DND-41 (cell line): ENCODE measurements at regions not wholly inside any gene's neighbourhood (a gene's known extent, or its start where the extent isn't known, plus 50 kb on each side); places are given as distances from the start of the nearest gene placed in this dataset.

Experiments used
- EZH2 ChIP-seq: IDR thresholded peaks from 3 replicates; pipeline ENCODE4 v1.6.1; 2012; ENCODE audit warnings: borderline replicate concordance, low read depth, mild to moderate bottlenecking, moderate library complexity, low read length, inconsistent platforms; ENCODE audit not compliant: severe bottlenecking
- TF ChIP-seq, protein P1 (sequence below): IDR thresholded peaks from 2 replicates; pipeline ENCODE4 v1.5.1; 2012; ENCODE audit warnings: borderline replicate concordance, low read length, moderate library complexity, mild to moderate bottlenecking; ENCODE audit not compliant: poor library complexity, severe bottlenecking; ENCODE audit errors: extremely low read depth

DNA sequence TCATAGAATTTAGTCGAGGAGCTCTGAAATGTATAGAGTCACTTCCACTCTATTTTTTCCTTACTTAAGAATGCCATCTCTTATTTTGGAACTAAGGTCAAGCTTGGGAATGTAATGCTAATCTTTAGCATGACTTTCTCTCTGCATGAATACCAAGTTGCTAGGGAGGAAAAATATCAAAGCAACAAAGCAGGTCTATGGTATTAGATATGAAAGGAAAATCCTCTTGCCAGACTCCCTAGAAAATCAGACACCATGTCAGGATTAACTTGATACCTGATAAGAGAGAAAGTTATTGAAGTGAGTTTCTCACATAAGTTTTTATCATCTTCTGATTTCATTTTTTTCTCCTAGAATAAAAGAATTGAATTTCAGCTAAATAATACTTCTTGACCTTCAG lies 341.7 kb upstream of the ZNF804A start:
- TF ChIP-seq, protein P1, sequence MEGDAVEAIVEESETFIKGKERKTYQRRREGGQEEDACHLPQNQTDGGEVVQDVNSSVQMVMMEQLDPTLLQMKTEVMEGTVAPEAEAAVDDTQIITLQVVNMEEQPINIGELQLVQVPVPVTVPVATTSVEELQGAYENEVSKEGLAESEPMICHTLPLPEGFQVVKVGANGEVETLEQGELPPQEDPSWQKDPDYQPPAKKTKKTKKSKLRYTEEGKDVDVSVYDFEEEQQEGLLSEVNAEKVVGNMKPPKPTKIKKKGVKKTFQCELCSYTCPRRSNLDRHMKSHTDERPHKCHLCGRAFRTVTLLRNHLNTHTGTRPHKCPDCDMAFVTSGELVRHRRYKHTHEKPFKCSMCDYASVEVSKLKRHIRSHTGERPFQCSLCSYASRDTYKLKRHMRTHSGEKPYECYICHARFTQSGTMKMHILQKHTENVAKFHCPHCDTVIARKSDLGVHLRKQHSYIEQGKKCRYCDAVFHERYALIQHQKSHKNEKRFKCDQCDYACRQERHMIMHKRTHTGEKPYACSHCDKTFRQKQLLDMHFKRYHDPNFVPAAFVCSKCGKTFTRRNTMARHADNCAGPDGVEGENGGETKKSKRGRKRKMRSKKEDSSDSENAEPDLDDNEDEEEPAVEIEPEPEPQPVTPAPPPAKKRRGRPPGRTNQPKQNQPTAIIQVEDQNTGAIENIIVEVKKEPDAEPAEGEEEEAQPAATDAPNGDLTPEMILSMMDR, result no peak
- no peak for TF ChIP-seq EZH2
